ENCODE measurements at regions not wholly inside any gene's neighbourhood (a gene's known extent, or its start where the extent isn't known, plus 50 kb on each side); places are given as distances from the start of the nearest gene placed in this dataset.

- peaks cover 2% of the 10 kb centered on the region for H3K9me3 Mint-ChIP-seq (ENCODE audit: unreplicated experiment)
- H3K27ac Mint-ChIP-seq (ENCODE audit: unreplicated experiment), result no peak overlapping the region
- no peak overlapping the region for H3K4me3 Mint-ChIP-seq (ENCODE audit: unreplicated experiment)
- no peak for DNase-seq
- H3K36me3 Mint-ChIP-seq (ENCODE audit: unreplicated experiment), result peaks cover 5% of the 10 kb centered on the region
- H3K4me1 Mint-ChIP-seq (ENCODE audit: low read depth, unreplicated experiment), result no peaks in the 10 kb centered on the region
- TF ChIP-seq CTCF (IDR thresholded peaks at IDR 0.05; ENCODE audit: partially characterized antibody, unreplicated experiment), result no peak
- H3K27me3 Mint-ChIP-seq (ENCODE audit: unreplicated experiment), result peaks cover 5% of the 10 kb centered on the region
These were observed 149.4 kb upstream of the PTPRM start for GRCh38 chr18:7417727-7418126.

- Mint-ChIP-seq H3K4me3 (ENCODE audit: unreplicated experiment) (no peak overlapping the region), H3K27me3 (ENCODE audit: unreplicated experiment) (peaks cover 3% of the 10 kb centered on the region), H3K36me3 (ENCODE audit: unreplicated experiment) (no peaks in the 10 kb centered on the region), H3K27ac (ENCODE audit: unreplicated experiment) (no peak overlapping the region), H3K9me3 (ENCODE audit: unreplicated experiment) (peaks cover 3% of the 10 kb centered on the region), H3K4me1 (ENCODE audit: low read depth, unreplicated experiment) (no peaks in the 10 kb centered on the region)
- no peak for DNase-seq
- no peak for TF ChIP-seq CTCF (IDR thresholded peaks at IDR 0.05; ENCODE audit: partially characterized antibody, unreplicated experiment)
These were observed 137.3 kb upstream of the PTPRM start for GRCh38 chr18:7429831-7430230.

GRCh38 chr18:7436166-7436565 lies 130.9 kb upstream of the PTPRM start:
- no peaks in the 10 kb centered on the region for H3K9me3 Mint-ChIP-seq (ENCODE audit: unreplicated experiment)
- H3K27ac Mint-ChIP-seq (ENCODE audit: unreplicated experiment), result no peak overlapping the region

GRCh38 chr18:7437870-7438269 lies 129.2 kb upstream of the PTPRM start:
- no peaks in the 10 kb centered on the region for H3K36me3 Mint-ChIP-seq (ENCODE audit: unreplicated experiment)
- peaks cover 13% of the 10 kb centered on the region for H3K4me1 Mint-ChIP-seq (ENCODE audit: low read depth, unreplicated experiment)
- H3K4me3 Mint-ChIP-seq (ENCODE audit: unreplicated experiment), result no peak overlapping the region
- peaks cover 2% of the 10 kb centered on the region for H3K27me3 Mint-ChIP-seq (ENCODE audit: unreplicated experiment)
- no peak for TF ChIP-seq CTCF (IDR thresholded peaks at IDR 0.05; ENCODE audit: partially characterized antibody, unreplicated experiment)
- no peak for DNase-seq
- H3K27ac Mint-ChIP-seq (ENCODE audit: unreplicated experiment), result no peak overlapping the region
- H3K9me3 Mint-ChIP-seq (ENCODE audit: unreplicated experiment), result no peaks in the 10 kb centered on the region

More at GRCh38 chr18:7436166-7436565, 130.9 kb upstream of the PTPRM start:
- H3K4me3 Mint-ChIP-seq (ENCODE audit: unreplicated experiment), result no peak overlapping the region
- no peaks in the 10 kb centered on the region for H3K36me3 Mint-ChIP-seq (ENCODE audit: unreplicated experiment)
- no peak for DNase-seq
- peaks cover 13% of the 10 kb centered on the region for H3K4me1 Mint-ChIP-seq (ENCODE audit: low read depth, unreplicated experiment)
- no peak for TF ChIP-seq CTCF (IDR thresholded peaks at IDR 0.05; ENCODE audit: partially characterized antibody, unreplicated experiment)
- H3K27me3 Mint-ChIP-seq (ENCODE audit: unreplicated experiment), result peaks cover 2% of the 10 kb centered on the region

GRCh38 chr18:7438646-7439045 lies 128.5 kb upstream of the PTPRM start:
- no peak for DNase-seq
- Mint-ChIP-seq H3K9me3 (ENCODE audit: unreplicated experiment) (no peaks in the 10 kb centered on the region), H3K4me1 (ENCODE audit: low read depth, unreplicated experiment) (peaks cover 13% of the 10 kb centered on the region), H3K4me3 (ENCODE audit: unreplicated experiment) (no peak overlapping the region), H3K27ac (ENCODE audit: unreplicated experiment) (no peak overlapping the region), H3K27me3 (ENCODE audit: unreplicated experiment) (peaks cover 2% of the 10 kb centered on the region), H3K36me3 (ENCODE audit: unreplicated experiment) (no peaks in the 10 kb centered on the region)
- TF ChIP-seq CTCF (IDR thresholded peaks at IDR 0.05; ENCODE audit: partially characterized antibody, unreplicated experiment), result no peak
